ENCODE measurements at regions not wholly inside any gene's neighbourhood (a gene's known extent, or its start where the extent isn't known, plus 50 kb on each side); places are given as distances from the start of the nearest gene placed in this dataset.

GRCh38 chr5:17761326-17761725, 127.1 kb downstream of the TAF11L14 start:
- DNase-seq (ENCODE audit: low read depth), result no peak

GRCh38 chr5:17763301-17763700, 129.0 kb downstream of the TAF11L14 start:
- DNase-seq (ENCODE audit: low read depth), result no peak

DNA sequence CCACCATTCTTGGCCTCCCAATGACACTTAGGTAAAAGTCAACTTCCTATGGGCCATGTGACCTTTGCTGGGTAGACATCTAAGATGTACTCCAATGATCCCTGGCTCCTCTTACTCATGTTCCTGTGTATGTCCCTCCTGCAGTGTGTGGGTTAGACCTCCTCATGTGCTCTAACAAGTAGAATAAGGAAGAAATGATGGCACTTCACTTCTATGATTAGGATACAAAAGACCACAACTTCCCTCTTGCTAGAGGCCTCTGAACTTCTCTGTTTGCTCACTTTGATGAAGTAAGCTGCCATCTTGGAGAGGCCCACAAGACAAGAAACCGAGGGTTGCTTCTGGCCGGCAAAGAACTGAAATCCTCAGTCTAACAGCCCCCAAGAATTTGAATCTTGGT, 131.8 kb downstream of the TAF11L14 start:
- DNase-seq (ENCODE audit: low read depth), result no peak

DNA sequence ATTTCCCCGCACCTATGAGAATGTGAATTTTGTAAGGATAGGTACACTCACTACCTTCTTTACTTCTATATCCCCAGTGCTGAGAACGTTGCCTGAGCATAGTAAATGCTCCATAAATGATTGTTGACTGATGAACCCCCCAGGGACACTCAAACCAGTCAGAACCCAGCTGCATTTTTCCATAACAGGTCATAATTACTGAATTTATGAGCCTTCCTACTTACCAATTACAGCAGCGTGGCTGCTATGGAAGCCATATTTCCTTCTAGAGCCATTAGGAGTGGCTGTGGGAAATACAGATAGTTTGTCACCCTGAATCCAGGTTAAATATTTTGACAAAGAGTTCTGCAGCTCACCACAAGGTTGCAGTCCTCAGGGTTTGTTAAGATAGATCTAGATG, 135.0 kb downstream of the TAF11L14 start:
- no peak for DNase-seq (ENCODE audit: low read depth)

GRCh38 chr5:17772232-17772631, 138.0 kb downstream of the TAF11L14 start:
- no peak for DNase-seq (ENCODE audit: low read depth)

GRCh38 chr5:17785774-17786173, 151.5 kb downstream of the TAF11L14 start:
- DNase-seq (ENCODE audit: low read depth), result no peak

- DNase-seq (ENCODE audit: low read depth), result no peak
These were observed 154.1 kb downstream of the TAF11L14 start for GRCh38 chr5:17788351-17788750.

- DNase-seq (ENCODE audit: low read depth), result no peak
These were observed 159.9 kb downstream of the TAF11L14 start for GRCh38 chr5:17794201-17794600.

GRCh38 chr5:17794815-17795214, 160.6 kb downstream of the TAF11L14 start:
- DNase-seq (ENCODE audit: low read depth), result no peak

DNA sequence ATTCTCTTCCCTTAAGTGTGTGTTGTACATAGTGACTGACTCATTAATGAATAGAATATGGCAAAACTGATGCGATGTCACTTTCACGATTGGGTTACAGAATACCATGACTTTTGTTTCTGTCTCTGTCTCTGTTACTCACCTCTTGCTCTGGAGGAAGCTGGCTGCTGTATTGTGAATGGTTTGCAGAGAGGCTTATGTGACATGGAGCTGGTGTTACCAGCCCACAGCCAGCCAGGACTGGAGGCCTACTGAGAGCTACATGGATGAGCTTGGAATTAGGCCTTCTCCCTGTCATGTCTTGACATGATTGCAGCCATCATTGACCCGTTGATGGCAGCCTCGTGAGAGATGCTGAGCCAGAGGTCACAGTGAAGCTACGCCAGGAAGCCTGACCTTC, 161.9 kb downstream of the TAF11L14 start:
- no peak for DNase-seq (ENCODE audit: low read depth)

- no peak for DNase-seq (ENCODE audit: low read depth)
These were observed 162.6 kb downstream of the TAF11L14 start for GRCh38 chr5:17796757-17797396.

DNA sequence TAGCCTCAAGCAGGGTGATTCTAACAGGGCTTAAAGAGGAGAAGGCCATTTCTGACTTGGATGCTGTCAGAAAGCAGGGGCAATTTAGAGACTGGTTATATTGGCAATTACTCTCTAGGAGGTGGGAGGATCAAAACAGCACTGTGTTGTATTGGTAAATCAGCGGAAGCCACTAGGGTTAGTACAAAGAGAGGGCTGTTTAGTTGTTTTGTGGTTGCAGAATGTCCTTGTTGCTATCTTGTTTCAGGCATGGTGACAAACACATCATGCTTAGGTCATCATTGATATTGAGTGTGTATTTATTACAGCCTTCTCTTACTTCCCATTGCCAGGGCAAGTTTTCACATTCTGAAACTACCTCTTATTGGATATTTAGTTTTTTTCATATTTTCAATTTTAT, 165.3 kb downstream of the TAF11L14 start:
- DNase-seq (ENCODE audit: low read depth), result no peak

GRCh38 chr5:17801595-17801994, 167.3 kb downstream of the TAF11L14 start:
- no peak for DNase-seq (ENCODE audit: low read depth)

GRCh38 chr5:17802256-17802655, 168.0 kb downstream of the TAF11L14 start:
- no peak for DNase-seq (ENCODE audit: low read depth)

GRCh38 chr5:17803971-17804370, 169.7 kb downstream of the TAF11L14 start:
- DNase-seq (ENCODE audit: low read depth), result no peak

GRCh38 chr5:17805227-17805825, 171.1 kb downstream of the TAF11L14 start:
- no peak for DNase-seq (ENCODE audit: low read depth)

GRCh38 chr5:17806818-17807468, 172.7 kb downstream of the TAF11L14 start:
- no peak for DNase-seq (ENCODE audit: low read depth)

DNA sequence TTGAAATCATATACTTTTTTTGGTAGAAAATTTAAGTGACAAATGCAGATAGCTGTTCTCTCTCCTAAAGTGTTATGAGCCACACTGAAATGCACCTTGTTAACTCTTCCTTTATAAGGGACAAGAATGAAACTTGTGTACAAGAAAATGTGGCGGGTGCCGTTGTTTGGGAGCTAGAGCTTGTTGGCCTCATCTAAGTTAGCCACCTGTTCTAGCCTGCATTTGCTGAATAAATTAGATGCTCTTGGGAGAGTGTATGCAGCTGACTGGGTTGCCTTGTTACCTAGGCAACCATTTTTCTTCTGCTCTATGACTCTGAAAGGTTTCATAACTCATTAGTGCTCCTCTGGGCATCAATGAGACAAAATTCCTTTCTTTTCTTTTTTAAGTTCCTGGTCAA, 174.3 kb downstream of the TAF11L14 start:
- no peak for DNase-seq (ENCODE audit: low read depth)

- no peak for DNase-seq (ENCODE audit: low read depth)
These were observed 176.5 kb downstream of the TAF11L14 start for GRCh38 chr5:17810734-17811133.

- no peak for DNase-seq (ENCODE audit: low read depth)
These were observed 179.0 kb downstream of the TAF11L14 start for GRCh38 chr5:17813214-17813613.

DNA sequence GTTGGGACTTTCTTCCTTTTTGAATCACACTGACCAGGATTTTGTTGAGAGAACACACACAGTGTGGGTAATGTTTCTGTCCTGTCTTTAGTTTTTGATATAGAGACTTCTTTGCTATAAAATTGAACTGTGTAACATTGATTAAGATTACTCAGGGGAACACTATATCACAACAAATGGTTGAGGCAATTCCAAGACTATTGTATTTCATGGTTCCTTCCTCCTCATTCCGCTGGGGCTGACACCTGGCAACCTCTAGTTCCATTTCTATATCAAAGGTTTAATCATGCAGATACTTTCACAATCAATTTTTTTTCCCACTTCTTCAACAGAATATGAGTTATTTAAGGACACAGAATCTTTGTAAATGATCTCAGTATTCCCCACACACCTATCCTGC, 182.2 kb downstream of the TAF11L14 start:
- no peak for DNase-seq (ENCODE audit: low read depth)

GRCh38 chr5:17816944-17817343, 182.7 kb downstream of the TAF11L14 start:
- no peak for DNase-seq (ENCODE audit: low read depth)

GRCh38 chr5:17817990-17818389, 183.7 kb downstream of the TAF11L14 start:
- DNase-seq (ENCODE audit: low read depth), result no peak

- DNase-seq (ENCODE audit: low read depth), result no peak
These were observed 185.5 kb downstream of the TAF11L14 start for GRCh38 chr5:17819783-17820182.

Measured in GM04503 (cell line).